ENCODE measurements at regions not wholly inside any gene's neighbourhood (a gene's known extent, or its start where the extent isn't known, plus 50 kb on each side); places are given as distances from the start of the nearest gene placed in this dataset.

- TF ChIP-seq, protein P1, sequence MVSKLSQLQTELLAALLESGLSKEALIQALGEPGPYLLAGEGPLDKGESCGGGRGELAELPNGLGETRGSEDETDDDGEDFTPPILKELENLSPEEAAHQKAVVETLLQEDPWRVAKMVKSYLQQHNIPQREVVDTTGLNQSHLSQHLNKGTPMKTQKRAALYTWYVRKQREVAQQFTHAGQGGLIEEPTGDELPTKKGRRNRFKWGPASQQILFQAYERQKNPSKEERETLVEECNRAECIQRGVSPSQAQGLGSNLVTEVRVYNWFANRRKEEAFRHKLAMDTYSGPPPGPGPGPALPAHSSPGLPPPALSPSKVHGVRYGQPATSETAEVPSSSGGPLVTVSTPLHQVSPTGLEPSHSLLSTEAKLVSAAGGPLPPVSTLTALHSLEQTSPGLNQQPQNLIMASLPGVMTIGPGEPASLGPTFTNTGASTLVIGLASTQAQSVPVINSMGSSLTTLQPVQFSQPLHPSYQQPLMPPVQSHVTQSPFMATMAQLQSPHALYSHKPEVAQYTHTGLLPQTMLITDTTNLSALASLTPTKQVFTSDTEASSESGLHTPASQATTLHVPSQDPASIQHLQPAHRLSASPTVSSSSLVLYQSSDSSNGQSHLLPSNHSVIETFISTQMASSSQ (IDR thresholded peaks at IDR 0.05; ENCODE audit: low read depth) = no peak
- TF ChIP-seq, protein P1 (CRISPR knock-in tag; IDR thresholded peaks at IDR 0.05; ENCODE audit: borderline replicate concordance) = 0 out of 2 replicates have a peak, but pooled peaks have one; percentile 30
- TF ChIP-seq ZSCAN25 (CRISPR knock-in tag; IDR thresholded peaks at IDR 0.05) (peak; percentile 99), PCBP1 (IDR thresholded peaks at IDR 0.05; ENCODE audit: borderline replicate concordance, low read depth, low read length) (no peak), HNF4G (IDR thresholded peaks at IDR 0.05; ENCODE audit: borderline replicate concordance, low read depth, low read length) (peak; percentile 80), HNF4G (CRISPR knock-in tag; IDR thresholded peaks at IDR 0.05; ENCODE audit: borderline replicate concordance, low read depth) (peak; percentile 70; the same call in 1 of the 2 replicates), TBX3 (IDR thresholded peaks at IDR 0.05; ENCODE audit: borderline replicate concordance) (no peak), GABPB1 (CRISPR knock-in tag; IDR thresholded peaks at IDR 0.05) (0 out of 2 replicates have a peak, but pooled peaks have one; percentile 17), HOXA5 (CRISPR knock-in tag; IDR thresholded peaks at IDR 0.05) (no peak), ZNF512 (CRISPR knock-in tag; IDR thresholded peaks at IDR 0.05) (no peak), CHD2 (IDR thresholded peaks at IDR 0.05; ENCODE audit: low read depth, low read length) (no peak), SOX6 (IDR thresholded peaks at IDR 0.05) (no peak), SOX6 (CRISPR knock-in tag; IDR thresholded peaks at IDR 0.05) (0 out of 2 replicates have a peak, but pooled peaks have one; percentile 10), E2F5 (CRISPR knock-in tag; conservative IDR thresholded peaks at IDR 0.05) (no peak), ZBTB7B (CRISPR knock-in tag; IDR thresholded peaks at IDR 0.05) (0 out of 2 replicates have a peak, but pooled peaks have one; percentile 30), ZNF639 (CRISPR knock-in tag; conservative IDR thresholded peaks at IDR 0.05) (no peak), MYC (CRISPR knock-in tag; IDR thresholded peaks at IDR 0.05; ENCODE audit: borderline replicate concordance) (peak; percentile 60; the same call in 1 of the 2 replicates), TMF1 (CRISPR knock-in tag; IDR thresholded peaks at IDR 0.05; ENCODE audit: low read depth) (no peak), ESRRA (CRISPR knock-in tag; IDR thresholded peaks at IDR 0.05; ENCODE audit: low read depth) (0 out of 2 replicates have a peak, but pooled peaks have one; percentile 28), SMARCC2 (IDR thresholded peaks at IDR 0.05) (no peak)
- TF ChIP-seq, protein P2, sequence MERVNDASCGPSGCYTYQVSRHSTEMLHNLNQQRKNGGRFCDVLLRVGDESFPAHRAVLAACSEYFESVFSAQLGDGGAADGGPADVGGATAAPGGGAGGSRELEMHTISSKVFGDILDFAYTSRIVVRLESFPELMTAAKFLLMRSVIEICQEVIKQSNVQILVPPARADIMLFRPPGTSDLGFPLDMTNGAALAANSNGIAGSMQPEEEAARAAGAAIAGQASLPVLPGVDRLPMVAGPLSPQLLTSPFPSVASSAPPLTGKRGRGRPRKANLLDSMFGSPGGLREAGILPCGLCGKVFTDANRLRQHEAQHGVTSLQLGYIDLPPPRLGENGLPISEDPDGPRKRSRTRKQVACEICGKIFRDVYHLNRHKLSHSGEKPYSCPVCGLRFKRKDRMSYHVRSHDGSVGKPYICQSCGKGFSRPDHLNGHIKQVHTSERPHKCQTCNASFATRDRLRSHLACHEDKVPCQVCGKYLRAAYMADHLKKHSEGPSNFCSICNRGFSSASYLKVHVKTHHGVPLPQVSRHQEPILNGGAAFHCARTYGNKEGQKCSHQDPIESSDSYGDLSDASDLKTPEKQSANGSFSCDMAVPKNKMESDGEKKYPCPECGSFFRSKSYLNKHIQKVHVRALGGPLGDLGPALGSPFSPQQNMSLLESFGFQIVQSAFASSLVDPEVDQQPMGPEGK (CRISPR knock-in tag; IDR thresholded peaks at IDR 0.05) = 0 out of 2 replicates have a peak, but pooled peaks have one; percentile 20
Measured at GRCh38 chr7:45455662-45456061, 118.5 kb upstream of the ADCY1 start (continued).
